ENCODE measurements at regions not wholly inside any gene's neighbourhood (a gene's known extent, or its start where the extent isn't known, plus 50 kb on each side); places are given as distances from the start of the nearest gene placed in this dataset.
A peak's percentile ranks its signal among the peaks of the same experiment; 100 is the strongest.

DNA sequence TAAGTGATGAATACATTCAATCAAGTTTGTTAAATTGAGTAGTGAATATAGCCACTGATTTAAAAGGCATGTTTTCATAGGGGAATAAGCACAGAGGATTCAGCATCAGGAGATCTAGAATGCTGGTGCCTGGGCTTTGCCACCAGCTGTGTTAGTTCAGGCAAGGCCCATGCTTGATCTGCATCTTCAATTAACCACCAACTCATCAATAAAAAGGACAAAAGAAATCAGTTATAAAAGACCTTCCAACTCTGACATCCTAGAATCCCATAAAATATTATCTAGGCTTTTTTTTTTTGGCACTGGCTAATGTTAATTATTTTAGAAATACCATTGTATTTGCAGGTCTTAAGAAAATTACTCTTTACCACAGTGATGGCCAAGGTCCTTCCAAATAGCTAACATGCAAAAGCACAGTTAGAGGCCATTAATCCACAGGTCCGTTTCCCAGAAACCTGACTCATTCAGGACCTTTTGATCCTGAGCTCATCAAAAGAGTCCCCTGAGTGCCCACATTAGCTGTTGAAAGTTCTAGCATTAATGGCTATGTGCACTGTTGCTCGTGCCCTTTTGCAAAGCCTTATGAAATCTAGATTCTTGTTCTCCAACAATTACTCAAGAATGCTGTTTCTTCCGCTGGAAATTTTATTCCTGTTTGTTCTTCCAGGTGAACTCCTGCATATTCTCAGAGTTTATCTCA, 170.0 kb downstream of the CYRIA start:
- intact Hi-C loops (cut with micrococcal nuclease; ENCODE audit: unreplicated experiment): loop anchor here (10.0 kb wide), 1 partner anchor 701 kb away; no protein-coding TSS in a partner anchor
- H3K27me3 Mint-ChIP-seq (ENCODE audit: unreplicated experiment): peaks cover 40% of the 10 kb centered on the region
- H3K4me3 Mint-ChIP-seq (ENCODE audit: low read depth, unreplicated experiment): no peak overlapping the region

DNA sequence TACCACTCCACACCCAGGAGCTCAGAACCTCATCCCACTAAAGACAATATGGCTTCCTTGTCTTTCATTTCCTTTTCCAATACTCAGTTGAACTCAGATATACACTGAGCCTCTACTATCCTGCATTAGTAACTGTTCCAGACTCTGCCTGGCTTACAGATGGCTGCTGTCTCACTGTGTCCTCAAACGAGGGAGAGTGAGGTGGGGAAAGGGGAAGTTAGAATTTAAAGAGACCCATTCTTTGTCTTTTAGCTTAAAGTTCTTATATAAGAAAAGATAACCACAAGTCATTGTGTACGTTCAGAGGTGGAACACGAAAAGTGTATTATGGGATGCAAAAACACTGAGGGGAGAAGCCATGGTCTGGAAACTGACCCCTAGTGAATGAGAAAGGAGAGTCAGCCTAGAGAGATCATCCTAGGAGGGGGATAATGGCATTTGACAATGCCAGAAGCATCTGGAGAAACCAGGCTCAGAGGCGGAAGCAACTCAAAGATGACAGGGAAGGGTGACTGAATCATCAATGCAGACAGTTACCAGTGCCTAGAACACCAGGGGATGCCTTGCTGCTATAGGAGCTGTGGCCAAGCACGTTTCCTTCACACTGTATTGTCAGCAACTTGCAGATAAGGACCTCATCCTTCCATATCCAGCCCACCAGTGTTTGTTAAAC, 170.7 kb downstream of the CYRIA start:
- no peaks in the 10 kb centered on the region for H3K36me3 Mint-ChIP-seq (ENCODE audit: insufficient read depth, unreplicated experiment)
- intact Hi-C loops (cut with micrococcal nuclease; ENCODE audit: unreplicated experiment): loop anchor here (10.0 kb wide), 1 partner anchor 700 kb away; no protein-coding TSS in a partner anchor
- H3K27ac Mint-ChIP-seq (ENCODE audit: unreplicated experiment): no peak overlapping the region
- no peaks in the 10 kb centered on the region for H3K4me1 Mint-ChIP-seq (ENCODE audit: low read depth, unreplicated experiment)
- H3K4me3 Mint-ChIP-seq (ENCODE audit: low read depth, unreplicated experiment): no peak overlapping the region
- CTCF ChIA-PET: no interaction called here
- no peaks in the 10 kb centered on the region for H3K9me3 Mint-ChIP-seq (ENCODE audit: low read depth, unreplicated experiment)
- TF ChIP-seq, protein P1, sequence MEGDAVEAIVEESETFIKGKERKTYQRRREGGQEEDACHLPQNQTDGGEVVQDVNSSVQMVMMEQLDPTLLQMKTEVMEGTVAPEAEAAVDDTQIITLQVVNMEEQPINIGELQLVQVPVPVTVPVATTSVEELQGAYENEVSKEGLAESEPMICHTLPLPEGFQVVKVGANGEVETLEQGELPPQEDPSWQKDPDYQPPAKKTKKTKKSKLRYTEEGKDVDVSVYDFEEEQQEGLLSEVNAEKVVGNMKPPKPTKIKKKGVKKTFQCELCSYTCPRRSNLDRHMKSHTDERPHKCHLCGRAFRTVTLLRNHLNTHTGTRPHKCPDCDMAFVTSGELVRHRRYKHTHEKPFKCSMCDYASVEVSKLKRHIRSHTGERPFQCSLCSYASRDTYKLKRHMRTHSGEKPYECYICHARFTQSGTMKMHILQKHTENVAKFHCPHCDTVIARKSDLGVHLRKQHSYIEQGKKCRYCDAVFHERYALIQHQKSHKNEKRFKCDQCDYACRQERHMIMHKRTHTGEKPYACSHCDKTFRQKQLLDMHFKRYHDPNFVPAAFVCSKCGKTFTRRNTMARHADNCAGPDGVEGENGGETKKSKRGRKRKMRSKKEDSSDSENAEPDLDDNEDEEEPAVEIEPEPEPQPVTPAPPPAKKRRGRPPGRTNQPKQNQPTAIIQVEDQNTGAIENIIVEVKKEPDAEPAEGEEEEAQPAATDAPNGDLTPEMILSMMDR (IDR thresholded peaks at IDR 0.05; ENCODE audit: unreplicated experiment): no peak
- no TSS peak for BruUV-seq (replicated peaks)
- peaks cover 43% of the 10 kb centered on the region for H3K27me3 Mint-ChIP-seq (ENCODE audit: unreplicated experiment)
- DNase-seq: no peak

More for the DNA sequence above, 170.0 kb downstream of the CYRIA start:
- no peak for DNase-seq
- H3K9me3 Mint-ChIP-seq (ENCODE audit: low read depth, unreplicated experiment): no peaks in the 10 kb centered on the region
- H3K27ac Mint-ChIP-seq (ENCODE audit: unreplicated experiment): no peak overlapping the region
- TF ChIP-seq, protein P1 (IDR thresholded peaks at IDR 0.05; ENCODE audit: unreplicated experiment): no peak
- no peaks in the 10 kb centered on the region for H3K4me1 Mint-ChIP-seq (ENCODE audit: low read depth, unreplicated experiment)
- no TSS peak for BruUV-seq (replicated peaks)
- no peaks in the 10 kb centered on the region for H3K36me3 Mint-ChIP-seq (ENCODE audit: insufficient read depth, unreplicated experiment)
- CTCF ChIA-PET: no interaction called here

DNA sequence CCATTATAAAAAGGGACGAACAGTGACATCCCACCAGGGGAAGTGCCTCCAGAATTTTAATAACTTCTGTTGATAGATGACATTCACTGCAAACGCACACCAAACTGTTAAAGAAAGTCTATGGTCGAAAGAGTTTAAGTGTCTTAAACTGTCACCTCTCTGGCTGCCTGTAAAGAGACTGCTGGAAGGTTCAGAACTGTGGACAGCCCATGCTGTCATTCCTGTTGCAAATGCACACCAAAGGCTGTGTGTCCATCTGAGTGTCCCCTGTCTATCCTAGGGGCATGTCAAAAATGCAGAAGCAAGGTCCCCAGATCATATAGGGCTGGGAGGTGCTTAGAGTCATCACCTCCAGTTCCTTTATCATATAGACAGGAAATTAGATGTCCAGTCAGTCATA, 171.8 kb downstream of the CYRIA start:
- intact Hi-C loops (cut with micrococcal nuclease; ENCODE audit: unreplicated experiment): loop anchor here (10.0 kb wide), 1 partner anchor 699 kb away; no protein-coding TSS in a partner anchor
- TF ChIP-seq, protein P1 (IDR thresholded peaks at IDR 0.05; ENCODE audit: unreplicated experiment): no peak
- CTCF ChIA-PET: no interaction called here
- no TSS peak for BruUV-seq (replicated peaks)
- H3K36me3 Mint-ChIP-seq (ENCODE audit: insufficient read depth, unreplicated experiment): no peaks in the 10 kb centered on the region
- H3K4me3 Mint-ChIP-seq (ENCODE audit: low read depth, unreplicated experiment): no peak overlapping the region
- H3K27ac Mint-ChIP-seq (ENCODE audit: unreplicated experiment): no peak overlapping the region
- no peaks in the 10 kb centered on the region for H3K9me3 Mint-ChIP-seq (ENCODE audit: low read depth, unreplicated experiment)
- H3K27me3 Mint-ChIP-seq (ENCODE audit: unreplicated experiment): peaks cover 43% of the 10 kb centered on the region
- no peaks in the 10 kb centered on the region for H3K4me1 Mint-ChIP-seq (ENCODE audit: low read depth, unreplicated experiment)
- no peak for DNase-seq

DNA sequence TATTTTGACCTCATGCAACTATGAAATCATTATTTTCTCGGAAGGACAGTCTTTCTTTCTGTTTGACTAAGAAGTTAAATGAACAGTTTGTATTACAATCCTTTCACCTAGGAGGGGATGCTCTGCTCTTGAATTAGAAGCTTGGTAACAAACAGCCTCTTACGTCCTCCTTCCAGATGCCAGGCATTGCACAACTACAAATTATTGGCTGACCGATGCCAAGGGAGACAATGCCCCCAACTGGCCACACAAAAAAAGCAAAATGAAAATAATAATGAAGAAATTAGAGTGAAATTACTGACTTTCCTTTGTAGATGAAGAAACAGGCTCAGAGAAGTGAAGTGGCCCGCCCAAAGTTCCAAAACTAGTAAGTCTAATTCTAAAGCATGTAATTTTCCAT, 177.9 kb downstream of the CYRIA start:
- Mint-ChIP-seq H3K36me3 (ENCODE audit: insufficient read depth, unreplicated experiment) (no peaks in the 10 kb centered on the region), H3K27me3 (ENCODE audit: unreplicated experiment) (peaks cover 17% of the 10 kb centered on the region), H3K27ac (ENCODE audit: unreplicated experiment) (no peak overlapping the region), H3K4me3 (ENCODE audit: low read depth, unreplicated experiment) (no peak overlapping the region), H3K9me3 (ENCODE audit: low read depth, unreplicated experiment) (no peaks in the 10 kb centered on the region), H3K4me1 (ENCODE audit: low read depth, unreplicated experiment) (no peaks in the 10 kb centered on the region)
- peak; percentile 36 for DNase-seq
- CTCF ChIA-PET: interaction anchor here (0.6 to 0.9 kb wide), 2 partner anchors 546 to 548 kb away, joined by 3 to 4 read pairs; partner anchors contain the start of gene MYCN
- intact Hi-C loops (cut with micrococcal nuclease; ENCODE audit: unreplicated experiment): loop anchor here (1.0 to 10.0 kb wide), 3 partner anchors 203 to 851 kb away; no protein-coding TSS in a partner anchor
- TF ChIP-seq, protein P1 (IDR thresholded peaks at IDR 0.05; ENCODE audit: unreplicated experiment): peak; percentile 28
- BruUV-seq (replicated peaks): no TSS peak

Measured in Calu3 (cell line).